Kidney (tissue), 13 donors: ENCODE measurements at regions not wholly inside any gene's neighbourhood (a gene's known extent, or its start where the extent isn't known, plus 50 kb on each side); places are given as distances from the start of the nearest gene placed in this dataset.

Experiments used
- DNase-seq, 5 donors: peaks; one replicate each; pipeline ENCODE4 v3.0.0-alpha.2; 2013 to 2020
- FAIRE-seq: peaks from 2 replicates; lab custom pipeline; 2012; peaks lifted over from hg19 to GRCh38; lab: Jason Lieb, UNC
- H3K27ac ChIP-seq, 2 donors: one replicate each; pipeline ENCODE4 v1.7.0; 2013; ENCODE audit warnings: low read depth in 2 of 2, low read length in 2 of 2, inconsistent platforms in 1 of 2
- H3K27me3 ChIP-seq: one replicate; pipeline ENCODE4 v1.7.1; 2013; ENCODE audit warnings: low read length, inconsistent platforms; ENCODE audit not compliant: control insufficient read depth, insufficient read depth
- H3K36me3 ChIP-seq, 3 donors: one replicate each; pipeline versions ENCODE4 v1.7.0 to v1.7.1; 2013; ENCODE audit warnings: low read length in 3 of 3, control low read depth in 1 of 3, inconsistent platforms in 1 of 3; ENCODE audit not compliant: insufficient read depth in 3 of 3, control insufficient read depth in 2 of 3
- H3K4me1 ChIP-seq, 3 donors: one replicate each; pipeline versions ENCODE4 v1.7.0 to v1.7.1; 2013; ENCODE audit warnings: low read length in 3 of 3, inconsistent platforms in 1 of 3, low read depth in 1 of 3; ENCODE audit not compliant: control insufficient read depth in 2 of 3, insufficient read depth in 2 of 3
- H3K4me3 ChIP-seq, 3 donors: one replicate each; pipeline versions ENCODE4 v1.7.0 to v1.8.1; 2013; ENCODE audit warnings: low read length in 3 of 3, control low read depth in 1 of 3, inconsistent platforms in 1 of 3
- H3K9ac ChIP-seq, 3 donors: one replicate each; pipeline versions ENCODE4 v1.7.0 to v1.7.1; 2013; ENCODE audit warnings: low read length in 3 of 3, control low read depth in 1 of 3, inconsistent platforms in 1 of 3
- H3K9me3 ChIP-seq, 3 donors: one replicate each; pipeline versions ENCODE4 v1.7.0 to v1.7.1; 2013; ENCODE audit warnings: low read length in 3 of 3, control low read depth in 1 of 3, inconsistent platforms in 1 of 3; ENCODE audit not compliant: control insufficient read depth in 2 of 3, insufficient read depth in 1 of 3
- CTCF ChIP-seq: IDR thresholded peaks from 3 replicates; pipeline ENCODE4 v1.5.1; 2012; ENCODE audit warnings: mild to moderate bottlenecking, moderate library complexity, borderline replicate concordance; ENCODE audit not compliant: insufficient read depth; ENCODE audit errors: extremely low read depth
- intact Hi-C: fragments of 100-400 bp; cut with DNase I; formaldehyde crosslinking; loops from one replicate; pipeline ENCODE4 v1.11.1; 2022
- donor health status: control.
- donor health status: control.
- donor health status: control.
- donor health status: control.
- donor health status: control.
- donor health status: DM: yes; HTN: yes; CAD: no.
- donor health status: Normal renal cell carcinoma (clear cell type).

GRCh38 chr18:61722247-61722646 lies 170.6 kb downstream of the RNF152 start:
- intact Hi-C loops: no loop called here
- DNase-seq (no peak), FAIRE-seq (no peak)
- Histone ChIP-seq H3K4me1 (no peaks in the 10 kb centered on the region), H3K36me3 (no peaks in the 10 kb centered on the region), H3K9ac (no peak overlapping the region), H3K27me3 (no peaks in the 10 kb centered on the region), H3K9me3 (no peaks in the 10 kb centered on the region), H3K27ac (no peak overlapping the region), H3K4me3 (no peak overlapping the region)
- no peak for TF ChIP-seq CTCF

GRCh38 chr18:61720496-61720895 lies 172.3 kb downstream of the RNF152 start:
- Histone ChIP-seq H3K9ac (no peak overlapping the region), H3K27me3 (no peaks in the 10 kb centered on the region), H3K4me3 (no peak overlapping the region), H3K27ac (no peak overlapping the region), H3K36me3 (no peaks in the 10 kb centered on the region), H3K4me1 (no peaks in the 10 kb centered on the region), H3K9me3 (no peaks in the 10 kb centered on the region)
- TF ChIP-seq CTCF: no peak
- intact Hi-C loops: no loop called here
- FAIRE-seq (no peak), DNase-seq (no peak)

- Histone ChIP-seq H3K27ac (no peak overlapping the region), H3K4me3 (no peak overlapping the region), H3K9ac (no peak overlapping the region), H3K36me3 (no peaks in the 10 kb centered on the region), H3K4me1 (no peaks in the 10 kb centered on the region), H3K9me3 (no peaks in the 10 kb centered on the region), H3K27me3 (no peaks in the 10 kb centered on the region)
- no peak for TF ChIP-seq CTCF
- intact Hi-C loops: no loop called here
- DNase-seq (peak in 1 of 5 donors; percentile 15), FAIRE-seq (no peak)
These were observed 173.1 kb downstream of the RNF152 start for GRCh38 chr18:61719671-61720070.

- Histone ChIP-seq H3K9ac (no peak overlapping the region), H3K27me3 (no peaks in the 10 kb centered on the region), H3K4me3 (no peak overlapping the region), H3K36me3 (no peaks in the 10 kb centered on the region), H3K9me3 (no peaks in the 10 kb centered on the region), H3K27ac (no peak overlapping the region), H3K4me1 (no peaks in the 10 kb centered on the region)
- DNase-seq: no peak
- intact Hi-C loops: no loop called here
- no peak for TF ChIP-seq CTCF
- FAIRE-seq: no peak
These were observed 173.9 kb downstream of the RNF152 start for GRCh38 chr18:61718944-61719343.
